Liver (tissue), 8 donors: ENCODE measurements at regions not wholly inside any gene's neighbourhood (a gene's known extent, or its start where the extent isn't known, plus 50 kb on each side); places are given as distances from the start of the nearest gene placed in this dataset.

Source experiments
- DNase-seq: peaks from one replicate; pipeline ENCODE4 v3.0.0-alpha.2; 2017; ENCODE audit warnings: low spot score
- H3K27ac ChIP-seq, 2 donors: one replicate each; pipeline ENCODE4 v1.7.0; 2013; ENCODE audit warnings: inconsistent platforms in 2 of 2, low read length in 2 of 2, control low read depth in 1 of 2, low read depth in 1 of 2, mild to moderate bottlenecking in 1 of 2
- H3K27me3 ChIP-seq, 4 donors: one replicate each; pipeline versions ENCODE4 v1.6.1 to v1.7.0; 2013; ENCODE audit warnings: low read length in 3 of 4, inconsistent platforms in 1 of 4, mild to moderate bottlenecking in 1 of 4, moderate library complexity in 1 of 4; ENCODE audit not compliant: control insufficient read depth in 4 of 4, insufficient read depth in 4 of 4
- H3K36me3 ChIP-seq, 4 donors: one replicate each; pipeline versions ENCODE4 v1.6.1 to v1.7.0; 2013; ENCODE audit warnings: low read length in 3 of 4, mild to moderate bottlenecking in 3 of 4, low read depth in 1 of 4, moderate library complexity in 1 of 4; ENCODE audit not compliant: control insufficient read depth in 4 of 4, insufficient read depth in 3 of 4
- H3K4me1 ChIP-seq, 4 donors: one replicate each; pipeline versions ENCODE4 v1.6.1 to v1.7.0; 2013; ENCODE audit warnings: low read length in 3 of 4, mild to moderate bottlenecking in 3 of 4, moderate library complexity in 1 of 4; ENCODE audit not compliant: control insufficient read depth in 4 of 4, insufficient read depth in 4 of 4
- H3K4me3 ChIP-seq, 3 donors: one replicate each; pipeline versions ENCODE4 v1.6.1 to v1.7.0; 2013; ENCODE audit warnings: low read length in 3 of 3, control low read depth in 1 of 3, low read depth in 1 of 3, mild to moderate bottlenecking in 1 of 3
- H3K9ac ChIP-seq, 2 donors: one replicate each; pipeline ENCODE4 v1.7.0; 2013; ENCODE audit warnings: low read length in 2 of 2, mild to moderate bottlenecking in 2 of 2, moderate library complexity in 2 of 2, control low read depth in 1 of 2, low read depth in 1 of 2
- H3K9me3 ChIP-seq, 4 donors: one replicate each; pipeline versions ENCODE4 v1.6.1 to v1.7.0; 2013; ENCODE audit warnings: low read length in 3 of 4; ENCODE audit not compliant: control insufficient read depth in 4 of 4
- EGR1 ChIP-seq, 2 donors: IDR thresholded peaks; 2 replicates each; pipeline ENCODE4 v1.6.1; 2016 to 2018; ENCODE audit warnings: antibody characterized with exemption in 2 of 2, low read depth in 2 of 2
- FOXA1 ChIP-seq: IDR thresholded peaks from 2 replicates; pipeline ENCODE4 v1.6.1; 2016; ENCODE audit warnings: antibody characterized with exemption
- FOXA2 ChIP-seq: IDR thresholded peaks from 2 replicates; pipeline ENCODE4 v1.6.1; 2016; ENCODE audit warnings: antibody characterized with exemption
- GABPA ChIP-seq, 2 donors: IDR thresholded peaks in 1 of 2; conservative IDR thresholded peaks in 1 of 2; 2 replicates each; pipeline ENCODE4 v1.6.1; 2016; ENCODE audit warnings: antibody characterized with exemption in 2 of 2, mild to moderate bottlenecking in 1 of 2, moderate library complexity in 1 of 2
- HNF4A ChIP-seq, 2 donors: conservative IDR thresholded peaks; 2 replicates each; pipeline ENCODE4 v1.6.1; 2016; ENCODE audit warnings: antibody characterized with exemption in 2 of 2, mild to moderate bottlenecking in 2 of 2
- HNF4G ChIP-seq: IDR thresholded peaks from 2 replicates; pipeline ENCODE4 v1.6.1; 2016; ENCODE audit warnings: antibody characterized with exemption
- JUND ChIP-seq, 2 donors: IDR thresholded peaks; 2 replicates each; pipeline ENCODE4 v1.6.1; 2016; ENCODE audit warnings: antibody characterized with exemption in 2 of 2
- NR2F2 ChIP-seq: IDR thresholded peaks from 2 replicates; pipeline ENCODE4 v1.6.1; 2016; ENCODE audit warnings: antibody characterized with exemption
- RAD21 ChIP-seq, 2 donors: IDR thresholded peaks; 2 replicates each; pipeline ENCODE4 v1.6.1; 2016; ENCODE audit warnings: antibody characterized with exemption in 2 of 2, mild to moderate bottlenecking in 2 of 2
- RXRA ChIP-seq, 2 donors: IDR thresholded peaks; 2 replicates each; pipeline ENCODE4 v1.6.1; 2017 to 2018; ENCODE audit warnings: antibody characterized with exemption in 2 of 2, mild to moderate bottlenecking in 1 of 2
- SP1 ChIP-seq: IDR thresholded peaks from 2 replicates; pipeline ENCODE4 v1.6.1; 2018; ENCODE audit warnings: antibody characterized with exemption, mild to moderate bottlenecking
- TAF1 ChIP-seq: conservative IDR thresholded peaks from 2 replicates; pipeline ENCODE4 v1.6.1; 2016; ENCODE audit warnings: antibody characterized with exemption, mild to moderate bottlenecking
- YY1 ChIP-seq: IDR thresholded peaks from 2 replicates; pipeline ENCODE4 v1.6.1; 2016; ENCODE audit warnings: antibody characterized with exemption, mild to moderate bottlenecking
- WGBS: extraction: QIAGEN DNeasy Blood & Tissue Kit; methylation state at CpG from one replicate; pipeline ENCODE4 v1.1.7; 2013; 5-methylcytosine and 5-hydroxymethylcytosine counted together
- TF ChIP-seq, protein P1 (sequence below): IDR thresholded peaks from 2 replicates; pipeline ENCODE4 v1.6.1; 2016; ENCODE audit warnings: antibody characterized with exemption
- TF ChIP-seq, protein P2 (sequence below): IDR thresholded peaks from 2 replicates; pipeline ENCODE4 v1.6.1; 2016; ENCODE audit warnings: antibody characterized with exemption, mild to moderate bottlenecking
- TF ChIP-seq, protein P3 (sequence below): IDR thresholded peaks from 2 replicates; pipeline ENCODE4 v1.6.1; 2016; ENCODE audit warnings: antibody characterized with exemption
- TF ChIP-seq, protein P4 (sequence below): fragments of 150-350 bp; IDR thresholded peaks from 2 replicates; pipeline ENCODE4 v1.5.1; 2017; ENCODE audit warnings: improper control_type of control experiment, low read depth, low read length; ENCODE audit not compliant: missing input control
- TF ChIP-seq, protein P5 (sequence below): IDR thresholded peaks from 2 replicates; pipeline ENCODE4 v1.6.1; 2016; ENCODE audit warnings: antibody characterized with exemption
- donor health status: healthy.
- donor health status: healthy.
- donor health status: healthy.
- donor health status: healthy.
- donor health status: healthy.

DNA sequence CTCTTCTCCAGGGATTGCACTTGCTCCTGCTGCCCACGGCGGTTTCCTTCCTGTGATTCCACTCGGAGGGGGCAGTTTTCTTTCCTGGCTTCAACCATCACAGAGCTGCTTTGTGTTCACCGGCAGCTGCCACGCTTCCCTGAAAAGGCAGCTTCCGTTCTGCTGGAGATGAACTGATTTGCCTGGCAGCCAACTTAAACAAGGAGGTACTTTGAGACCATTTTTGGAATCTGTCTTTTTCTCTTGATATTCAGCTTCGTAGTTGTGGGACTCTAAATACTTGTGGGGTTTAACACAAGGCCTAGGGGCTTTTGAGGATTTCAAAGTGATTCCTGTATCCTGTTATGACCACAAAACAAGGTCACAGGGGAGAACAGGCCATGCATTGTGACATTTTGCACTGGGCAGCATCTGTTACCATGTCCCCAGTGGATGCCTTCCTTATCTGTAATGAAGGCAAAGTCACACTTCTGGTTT lies 192.0 kb downstream of the MTRR start:
- DNase-seq = no peak
- no peak overlapping the region for H3K27ac ChIP-seq
- no peak for TF ChIP-seq RAD21 (IDR thresholded peaks at IDR 0.05)
- no peak for TF ChIP-seq RXRA (IDR thresholded peaks at IDR 0.05)
- TF ChIP-seq FOXA2 = no peak
- TF ChIP-seq TAF1 = no peak
- no peak for TF ChIP-seq EGR1 (IDR thresholded peaks at IDR 0.05; ENCODE audit: low read depth in 2 of 2)
- TF ChIP-seq, protein P1, sequence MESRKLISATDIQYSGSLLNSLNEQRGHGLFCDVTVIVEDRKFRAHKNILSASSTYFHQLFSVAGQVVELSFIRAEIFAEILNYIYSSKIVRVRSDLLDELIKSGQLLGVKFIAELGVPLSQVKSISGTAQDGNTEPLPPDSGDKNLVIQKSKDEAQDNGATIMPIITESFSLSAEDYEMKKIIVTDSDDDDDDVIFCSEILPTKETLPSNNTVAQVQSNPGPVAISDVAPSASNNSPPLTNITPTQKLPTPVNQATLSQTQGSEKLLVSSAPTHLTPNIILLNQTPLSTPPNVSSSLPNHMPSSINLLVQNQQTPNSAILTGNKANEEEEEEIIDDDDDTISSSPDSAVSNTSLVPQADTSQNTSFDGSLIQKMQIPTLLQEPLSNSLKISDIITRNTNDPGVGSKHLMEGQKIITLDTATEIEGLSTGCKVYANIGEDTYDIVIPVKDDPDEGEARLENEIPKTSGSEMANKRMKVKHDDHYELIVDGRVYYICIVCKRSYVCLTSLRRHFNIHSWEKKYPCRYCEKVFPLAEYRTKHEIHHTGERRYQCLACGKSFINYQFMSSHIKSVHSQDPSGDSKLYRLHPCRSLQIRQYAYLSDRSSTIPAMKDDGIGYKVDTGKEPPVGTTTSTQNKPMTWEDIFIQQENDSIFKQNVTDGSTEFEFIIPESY = no peak
- no peak overlapping the region for H3K4me3 ChIP-seq
- H3K4me1 ChIP-seq = no peaks in the 10 kb centered on the region
- 58% methylated on average over 7 of the region's 7 CpGs for WGBS
- no peaks in the 10 kb centered on the region for H3K36me3 ChIP-seq
- H3K9me3 ChIP-seq = peaks cover 0 to 4% (median 0%) of the 10 kb centered on the region in 4 donors
- no peak overlapping the region for H3K9ac ChIP-seq
- H3K27me3 ChIP-seq = no peaks in the 10 kb centered on the region

DNA sequence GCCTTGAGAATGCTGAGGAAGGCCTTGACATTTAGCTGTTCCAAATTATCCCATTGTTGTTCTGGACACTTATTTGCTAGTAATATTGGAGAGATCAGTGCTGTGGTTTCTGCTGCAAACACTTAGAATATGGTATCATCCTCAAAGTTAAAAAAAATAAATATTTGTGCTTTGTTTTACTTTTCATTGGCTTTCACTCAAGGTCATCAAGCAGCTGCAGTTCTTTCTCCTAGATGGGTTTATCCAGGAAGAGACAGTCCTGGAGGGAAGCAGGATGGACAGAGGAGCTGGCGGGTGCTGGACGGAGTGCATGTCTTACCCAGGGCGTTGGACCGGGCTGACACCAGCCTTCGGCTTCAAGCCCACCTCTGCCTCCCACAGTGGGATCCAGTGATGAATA lies 193.6 kb downstream of the MTRR start:
- H3K9ac ChIP-seq = no peak overlapping the region
- H3K9me3 ChIP-seq = peaks cover 0 to 4% (median 0%) of the 10 kb centered on the region in 4 donors
- no peak overlapping the region for H3K4me3 ChIP-seq
- no peak overlapping the region for H3K27ac ChIP-seq
- WGBS = 91% methylated on average over 5 of the region's 5 CpGs
- no peak for DNase-seq
- no peaks in the 10 kb centered on the region for H3K36me3 ChIP-seq
- no peaks in the 10 kb centered on the region for H3K4me1 ChIP-seq
- TF ChIP-seq EGR1 (IDR thresholded peaks at IDR 0.05; ENCODE audit: low read depth in 2 of 2) (no peak), NR2F2 (no peak), YY1 (no peak), RAD21 (IDR thresholded peaks at IDR 0.05) (no peak), JUND (IDR thresholded peaks at IDR 0.05) (no peak), HNF4G (no peak), SP1 (no peak), RXRA (IDR thresholded peaks at IDR 0.05) (no peak)
- TF ChIP-seq, protein P2, sequence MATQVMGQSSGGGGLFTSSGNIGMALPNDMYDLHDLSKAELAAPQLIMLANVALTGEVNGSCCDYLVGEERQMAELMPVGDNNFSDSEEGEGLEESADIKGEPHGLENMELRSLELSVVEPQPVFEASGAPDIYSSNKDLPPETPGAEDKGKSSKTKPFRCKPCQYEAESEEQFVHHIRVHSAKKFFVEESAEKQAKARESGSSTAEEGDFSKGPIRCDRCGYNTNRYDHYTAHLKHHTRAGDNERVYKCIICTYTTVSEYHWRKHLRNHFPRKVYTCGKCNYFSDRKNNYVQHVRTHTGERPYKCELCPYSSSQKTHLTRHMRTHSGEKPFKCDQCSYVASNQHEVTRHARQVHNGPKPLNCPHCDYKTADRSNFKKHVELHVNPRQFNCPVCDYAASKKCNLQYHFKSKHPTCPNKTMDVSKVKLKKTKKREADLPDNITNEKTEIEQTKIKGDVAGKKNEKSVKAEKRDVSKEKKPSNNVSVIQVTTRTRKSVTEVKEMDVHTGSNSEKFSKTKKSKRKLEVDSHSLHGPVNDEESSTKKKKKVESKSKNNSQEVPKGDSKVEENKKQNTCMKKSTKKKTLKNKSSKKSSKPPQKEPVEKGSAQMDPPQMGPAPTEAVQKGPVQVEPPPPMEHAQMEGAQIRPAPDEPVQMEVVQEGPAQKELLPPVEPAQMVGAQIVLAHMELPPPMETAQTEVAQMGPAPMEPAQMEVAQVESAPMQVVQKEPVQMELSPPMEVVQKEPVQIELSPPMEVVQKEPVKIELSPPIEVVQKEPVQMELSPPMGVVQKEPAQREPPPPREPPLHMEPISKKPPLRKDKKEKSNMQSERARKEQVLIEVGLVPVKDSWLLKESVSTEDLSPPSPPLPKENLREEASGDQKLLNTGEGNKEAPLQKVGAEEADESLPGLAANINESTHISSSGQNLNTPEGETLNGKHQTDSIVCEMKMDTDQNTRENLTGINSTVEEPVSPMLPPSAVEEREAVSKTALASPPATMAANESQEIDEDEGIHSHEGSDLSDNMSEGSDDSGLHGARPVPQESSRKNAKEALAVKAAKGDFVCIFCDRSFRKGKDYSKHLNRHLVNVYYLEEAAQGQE = no peak
- TF ChIP-seq, protein P3, sequence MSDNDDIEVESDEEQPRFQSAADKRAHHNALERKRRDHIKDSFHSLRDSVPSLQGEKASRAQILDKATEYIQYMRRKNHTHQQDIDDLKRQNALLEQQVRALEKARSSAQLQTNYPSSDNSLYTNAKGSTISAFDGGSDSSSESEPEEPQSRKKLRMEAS = no peak
- H3K27me3 ChIP-seq = no peaks in the 10 kb centered on the region

DNA sequence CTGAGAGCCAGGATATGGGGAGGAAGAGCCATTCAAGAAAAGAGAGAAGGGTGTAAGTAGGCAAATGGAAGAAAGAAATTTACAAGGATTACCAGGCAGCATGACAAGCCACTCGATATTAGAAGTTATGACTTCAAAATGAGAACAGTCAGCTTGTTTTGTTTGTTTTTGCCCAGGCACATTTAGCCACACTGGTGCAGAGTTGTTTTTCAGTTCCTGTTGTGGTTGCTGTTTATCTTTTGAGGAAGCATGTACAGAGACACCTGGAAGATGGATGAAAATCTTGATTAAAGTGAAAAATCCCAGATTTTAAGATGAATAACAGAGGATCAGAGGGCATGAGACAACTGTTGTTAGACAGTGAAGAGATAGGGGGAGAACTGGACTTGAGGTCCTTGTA lies 199.1 kb downstream of the MTRR start:
- DNase-seq = no peak
- Histone ChIP-seq H3K4me3 (no peak overlapping the region), H3K36me3 (no peaks in the 10 kb centered on the region), H3K27me3 (no peaks in the 10 kb centered on the region), H3K9ac (no peak overlapping the region), H3K4me1 (no peaks in the 10 kb centered on the region), H3K27ac (no peak overlapping the region), H3K9me3 (no peaks in the 10 kb centered on the region)
- no peak for TF ChIP-seq RXRA (IDR thresholded peaks at IDR 0.05)
- no peak for TF ChIP-seq RAD21 (IDR thresholded peaks at IDR 0.05)
- TF ChIP-seq, protein P4, sequence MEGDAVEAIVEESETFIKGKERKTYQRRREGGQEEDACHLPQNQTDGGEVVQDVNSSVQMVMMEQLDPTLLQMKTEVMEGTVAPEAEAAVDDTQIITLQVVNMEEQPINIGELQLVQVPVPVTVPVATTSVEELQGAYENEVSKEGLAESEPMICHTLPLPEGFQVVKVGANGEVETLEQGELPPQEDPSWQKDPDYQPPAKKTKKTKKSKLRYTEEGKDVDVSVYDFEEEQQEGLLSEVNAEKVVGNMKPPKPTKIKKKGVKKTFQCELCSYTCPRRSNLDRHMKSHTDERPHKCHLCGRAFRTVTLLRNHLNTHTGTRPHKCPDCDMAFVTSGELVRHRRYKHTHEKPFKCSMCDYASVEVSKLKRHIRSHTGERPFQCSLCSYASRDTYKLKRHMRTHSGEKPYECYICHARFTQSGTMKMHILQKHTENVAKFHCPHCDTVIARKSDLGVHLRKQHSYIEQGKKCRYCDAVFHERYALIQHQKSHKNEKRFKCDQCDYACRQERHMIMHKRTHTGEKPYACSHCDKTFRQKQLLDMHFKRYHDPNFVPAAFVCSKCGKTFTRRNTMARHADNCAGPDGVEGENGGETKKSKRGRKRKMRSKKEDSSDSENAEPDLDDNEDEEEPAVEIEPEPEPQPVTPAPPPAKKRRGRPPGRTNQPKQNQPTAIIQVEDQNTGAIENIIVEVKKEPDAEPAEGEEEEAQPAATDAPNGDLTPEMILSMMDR = no peak
- no peak for TF ChIP-seq HNF4A (conservative IDR thresholded peaks at IDR 0.05)
- TF ChIP-seq, protein P5, sequence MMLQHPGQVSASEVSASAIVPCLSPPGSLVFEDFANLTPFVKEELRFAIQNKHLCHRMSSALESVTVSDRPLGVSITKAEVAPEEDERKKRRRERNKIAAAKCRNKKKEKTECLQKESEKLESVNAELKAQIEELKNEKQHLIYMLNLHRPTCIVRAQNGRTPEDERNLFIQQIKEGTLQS = no peak
- TF ChIP-seq FOXA1 = no peak
- TF ChIP-seq JUND (IDR thresholded peaks at IDR 0.05) = no peak
- TF ChIP-seq GABPA (IDR thresholded peaks at IDR 0.05 in 1 of 2, conservative IDR thresholded peaks at IDR 0.05 in 1 of 2) = no peak
- TF ChIP-seq EGR1 (IDR thresholded peaks at IDR 0.05; ENCODE audit: low read depth in 2 of 2) = no peak
- TF ChIP-seq YY1 = no peak
- no peak for TF ChIP-seq TAF1
- 63% methylated on average over 1 of the region's 1 CpG for WGBS
